HS-27A (cell line): ENCODE measurements at regions not wholly inside any gene's neighbourhood (a gene's known extent, or its start where the extent isn't known, plus 50 kb on each side); places are given as distances from the start of the nearest gene placed in this dataset.

ENCODE experiments used
- DNase-seq: peaks from one replicate; pipeline ENCODE4 v3.0.0-alpha.2; 2012; ENCODE audit warnings: low read depth, missing footprints

- no peak for DNase-seq
Observed at GRCh38 chr2:120425014-120425413, 79.1 kb downstream of the INHBB start.

GRCh38 chr2:120428748-120429147 lies 82.8 kb downstream of the INHBB start:
- DNase-seq = no peak

DNA sequence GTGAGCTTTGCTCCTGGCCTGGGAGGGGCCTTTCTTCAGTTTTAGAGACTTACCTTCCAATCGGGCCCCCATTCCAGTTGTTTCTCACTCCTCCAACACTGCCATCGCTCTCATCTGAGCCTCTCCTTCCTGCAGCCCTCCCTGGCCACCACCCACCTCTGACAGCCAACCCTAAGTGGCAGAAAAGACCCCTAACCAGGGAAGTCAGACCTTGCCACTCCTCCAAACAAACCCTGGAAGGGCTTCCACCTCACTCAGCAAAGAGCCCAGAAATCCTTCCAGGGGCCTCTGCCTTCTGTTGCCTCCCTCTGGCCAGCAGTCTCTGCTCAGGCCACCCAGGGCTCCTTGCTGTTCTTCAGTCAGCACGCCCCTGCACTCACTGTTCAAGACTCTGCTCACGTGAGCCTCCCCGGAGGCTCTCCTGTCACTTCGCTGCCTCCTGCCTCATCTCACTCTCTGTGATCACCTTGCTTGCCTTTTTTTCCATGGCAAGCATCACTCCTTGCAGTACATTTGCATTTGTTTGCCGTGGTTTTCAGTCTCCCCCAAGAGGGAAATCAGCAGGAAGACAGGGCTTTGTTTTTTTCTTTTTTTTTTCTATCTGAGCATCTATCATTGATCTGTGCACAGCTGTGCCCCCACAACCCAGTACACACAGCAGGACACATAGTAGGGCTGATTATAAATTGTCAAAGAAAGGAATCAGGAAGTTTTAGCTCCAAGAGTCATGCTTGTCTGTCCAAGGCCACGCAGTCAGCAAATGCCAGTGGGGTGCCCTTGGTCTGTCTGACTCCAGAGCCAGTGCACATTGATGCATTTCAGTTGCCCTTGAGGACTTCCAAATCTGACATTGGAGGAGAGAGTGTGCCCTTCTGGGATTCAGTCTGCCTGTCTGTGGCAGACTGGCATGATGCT lies 83.9 kb downstream of the INHBB start:
- no peak for DNase-seq

DNA sequence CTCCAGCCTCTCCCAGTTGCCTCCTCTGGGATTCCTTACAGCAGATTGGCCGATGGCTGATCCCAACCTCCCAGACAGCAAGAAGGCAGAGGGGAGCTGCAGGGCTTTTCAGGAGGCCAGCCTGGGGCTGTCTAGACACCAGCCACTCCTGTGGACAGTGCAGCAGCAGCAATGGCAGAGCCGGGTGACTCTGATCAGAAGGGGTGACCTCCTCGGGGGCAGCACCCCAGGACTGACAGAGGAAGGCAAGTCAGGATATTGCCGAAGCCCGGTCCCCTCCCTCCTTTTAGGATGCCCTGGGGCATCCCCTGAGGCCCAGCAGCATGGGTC lies 84.5 kb downstream of the INHBB start:
- DNase-seq = no peak

DNA sequence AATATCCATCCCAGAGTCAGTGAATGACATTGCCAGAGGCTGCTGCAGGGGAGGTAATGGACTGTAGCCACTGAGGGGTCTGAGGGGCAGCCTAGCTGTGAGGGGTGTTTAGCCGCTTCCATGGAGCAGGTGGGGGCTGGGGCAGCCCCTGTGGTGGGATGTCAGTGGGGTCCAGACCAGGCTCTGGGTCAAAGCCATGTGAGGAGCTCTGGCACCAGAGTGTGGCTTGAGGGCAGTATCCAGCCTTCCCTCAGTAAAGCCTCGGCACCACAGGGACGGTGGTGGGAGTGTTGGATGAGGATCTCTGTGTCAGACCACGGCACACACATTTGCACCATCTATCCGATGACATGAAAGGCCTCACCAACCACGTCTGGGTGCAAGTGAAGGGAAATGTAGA lies 85.0 kb downstream of the INHBB start:
- DNase-seq = no peak

- no peak for DNase-seq
Observed at GRCh38 chr2:120431386-120432292, 85.7 kb downstream of the INHBB start.

DNA sequence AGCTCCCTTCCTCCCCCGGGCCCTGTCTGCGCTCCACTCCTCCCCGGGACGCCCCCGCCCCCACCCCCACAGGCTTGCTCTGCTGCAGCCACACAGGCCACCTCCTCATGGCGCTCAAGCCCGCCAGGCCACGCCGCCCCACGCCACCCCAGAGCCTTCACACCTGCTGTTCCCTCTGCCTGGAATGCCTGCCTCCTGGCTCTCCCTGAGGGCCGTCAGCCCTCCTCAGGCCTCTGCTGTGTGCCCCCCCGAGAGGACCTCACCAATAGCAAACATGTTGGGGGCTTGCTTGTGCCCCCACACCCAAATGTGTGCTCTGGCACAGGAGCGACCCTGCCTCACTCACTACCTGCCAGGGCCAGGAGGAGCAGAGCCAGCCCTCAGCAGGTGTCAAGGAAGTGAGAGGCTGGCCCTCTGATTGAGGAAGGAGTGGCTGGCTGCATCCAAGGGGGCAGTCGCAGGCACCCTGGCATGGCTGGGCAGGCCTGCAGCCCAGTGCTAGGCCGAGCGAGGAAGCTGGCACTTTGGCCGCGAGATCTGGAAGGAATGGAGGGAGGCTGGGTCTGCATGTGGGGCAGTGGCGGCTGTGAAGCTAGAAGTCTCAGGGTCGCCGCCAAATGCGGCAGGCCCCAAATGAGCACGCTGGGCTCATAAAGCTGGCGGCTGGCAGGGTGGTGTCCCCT lies 86.5 kb downstream of the INHBB start:
- DNase-seq = no peak

- no peak for DNase-seq
Observed at GRCh38 chr2:120432976-120433815, 87.3 kb downstream of the INHBB start.

GRCh38 chr2:120433816-120434290 lies 87.9 kb downstream of the INHBB start:
- no peak for DNase-seq

- DNase-seq = no peak
Observed at GRCh38 chr2:120434492-120435308, 88.8 kb downstream of the INHBB start.

- no peak for DNase-seq
Observed at GRCh38 chr2:120435671-120436459, 89.9 kb downstream of the INHBB start.

- DNase-seq = no peak
Observed at GRCh38 chr2:120436460-120436739, 90.5 kb downstream of the INHBB start.

DNA sequence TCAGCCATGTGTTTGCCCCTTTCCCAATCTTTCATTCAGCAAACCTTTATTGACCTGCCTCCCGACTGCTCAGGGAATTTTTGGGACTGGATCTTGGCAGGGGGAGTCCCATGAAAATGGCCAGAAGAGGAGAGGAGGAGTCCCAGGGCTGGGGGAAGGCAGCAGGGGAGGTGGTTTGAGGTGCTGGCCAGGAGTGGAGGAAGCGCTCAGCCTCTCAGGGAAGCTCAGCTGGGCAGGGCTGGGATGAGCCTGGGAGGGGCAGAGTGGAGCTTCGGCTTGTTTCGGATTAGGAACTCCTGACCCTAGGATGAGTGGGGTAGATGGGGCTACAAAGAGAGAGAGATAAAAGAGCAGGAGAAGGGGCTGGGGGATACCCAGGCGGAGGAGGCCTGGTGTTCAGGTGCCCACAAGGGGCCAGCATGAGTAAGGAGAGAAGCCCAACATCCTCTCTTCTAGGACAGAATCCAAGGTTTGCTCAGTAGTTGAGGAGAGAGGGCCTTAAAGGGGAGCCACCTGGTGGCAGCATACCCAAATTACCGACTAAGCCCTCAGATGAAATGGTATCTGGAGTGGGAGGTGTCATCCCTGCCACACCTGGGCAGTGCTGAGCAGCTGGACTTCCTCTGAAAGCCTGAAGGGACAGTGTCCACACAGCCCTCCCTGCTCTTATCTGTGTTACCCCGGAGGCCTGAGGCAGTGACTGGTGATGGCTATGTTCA lies 91.1 kb downstream of the INHBB start:
- no peak for DNase-seq

- no peak for DNase-seq
Observed at GRCh38 chr2:120437604-120438000, 91.7 kb downstream of the INHBB start.

DNA sequence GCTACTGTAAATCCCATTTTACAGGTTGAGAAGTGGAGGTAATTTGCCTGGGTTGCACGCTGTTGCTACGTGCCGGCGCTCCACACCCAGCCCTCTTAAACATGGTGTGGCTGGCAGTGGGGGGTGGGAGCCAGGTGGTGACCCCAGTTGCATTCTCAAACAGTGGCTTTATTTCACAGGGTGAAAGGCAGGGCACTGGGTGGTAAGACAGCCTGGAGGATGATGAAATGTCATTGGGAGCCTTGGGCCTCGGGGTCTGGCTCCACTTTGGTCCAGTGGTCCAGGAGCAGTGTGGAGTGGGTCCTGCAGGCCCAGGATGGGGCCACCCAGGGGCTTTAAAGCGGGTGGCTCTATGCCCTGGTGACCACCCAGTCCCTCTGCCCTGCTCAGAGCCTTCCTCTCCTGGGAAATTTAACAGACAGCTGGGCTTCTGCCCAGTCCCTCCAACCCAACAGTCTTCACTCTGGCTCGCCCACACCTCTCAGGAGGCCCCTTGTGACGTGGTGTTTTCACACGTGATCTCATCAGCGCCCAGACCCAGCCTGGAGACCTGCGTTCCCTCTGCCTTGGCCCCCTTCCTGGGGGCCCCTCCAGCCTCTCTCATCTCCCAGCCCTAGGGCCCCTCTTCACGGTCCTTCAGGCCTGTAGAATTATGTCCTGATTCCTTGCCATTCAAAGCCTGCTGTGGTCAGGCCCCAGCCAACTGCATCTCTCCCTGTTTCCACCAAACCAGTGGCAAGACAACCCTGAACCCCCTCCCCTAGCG lies 92.5 kb downstream of the INHBB start:
- no peak for DNase-seq

- no peak for DNase-seq
Observed at GRCh38 chr2:120439067-120439368, 93.1 kb downstream of the INHBB start.

DNA sequence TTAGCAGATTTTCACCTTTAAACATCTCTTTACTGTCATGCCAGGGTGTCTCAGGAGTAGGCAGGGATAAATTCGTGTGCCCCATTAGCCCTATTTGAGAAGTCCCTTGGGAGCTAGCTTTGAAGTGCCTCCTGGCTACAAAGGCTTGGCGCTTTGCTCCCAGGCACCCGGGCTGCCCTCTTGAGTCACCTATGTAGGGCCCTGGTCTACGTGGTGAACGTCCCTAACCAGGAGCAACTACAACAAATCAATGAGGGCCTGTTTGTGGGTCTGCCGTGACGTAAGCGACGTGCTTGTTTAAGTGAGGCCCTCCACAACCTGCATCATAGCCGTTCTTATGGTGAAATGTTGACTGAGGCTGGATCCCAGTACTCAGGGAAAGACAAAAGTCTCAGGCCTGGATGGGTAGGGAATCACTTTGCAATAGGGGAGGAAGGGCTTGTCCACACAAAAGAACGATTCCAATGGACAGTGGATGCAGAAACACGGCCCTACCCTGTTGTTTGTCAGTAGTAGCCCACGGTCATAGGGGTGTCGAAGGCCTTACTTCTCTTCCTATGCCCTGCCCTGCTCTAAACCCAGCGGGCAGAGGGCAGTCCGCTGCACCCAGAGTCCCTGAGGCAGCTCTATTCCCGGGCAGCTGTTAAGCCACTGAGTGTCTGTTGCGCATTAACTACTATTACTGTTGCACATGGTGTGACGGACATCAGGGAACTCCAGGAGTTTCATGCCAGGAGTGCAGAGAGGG lies 93.9 kb downstream of the INHBB start:
- no peak for DNase-seq
